NOMO-1 (cell line): ENCODE measurements at regions not wholly inside any gene's neighbourhood (a gene's known extent, or its start where the extent isn't known, plus 50 kb on each side); places are given as distances from the start of the nearest gene placed in this dataset.
"Not testable (repeated sequence)": the region's sequence is repeated elsewhere in the genome, so short reads cannot be mapped to it uniquely, and the experiment has no call there.

Source experiments
- DNase-seq, 2 experiments: peaks; one replicate each; lab custom pipeline; 2025; ENCODE audit not compliant: unreplicated experiment in 2 of 2; lab: John Stamatoyannopoulos, UW

DNA sequence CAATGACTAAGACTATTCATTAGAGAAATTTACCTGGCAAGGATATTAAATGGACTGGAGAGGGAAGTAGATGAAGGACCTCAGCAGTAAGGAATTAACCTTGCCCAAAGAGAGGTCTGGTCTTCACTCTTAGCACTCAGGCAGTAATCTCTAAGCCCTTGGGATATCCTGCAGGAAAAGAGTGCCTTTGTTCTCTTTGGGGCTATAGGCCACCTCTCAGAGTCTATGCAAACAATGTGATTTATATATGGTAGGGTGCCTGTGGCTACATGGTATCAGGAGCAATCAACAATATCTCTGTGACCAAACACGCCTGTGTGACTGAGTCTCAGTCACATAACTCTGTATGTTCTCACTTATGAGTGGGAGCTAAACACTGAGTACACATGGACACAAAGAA lies 154.7 kb upstream of the CDK1 start:
- no peak for DNase-seq

DNA sequence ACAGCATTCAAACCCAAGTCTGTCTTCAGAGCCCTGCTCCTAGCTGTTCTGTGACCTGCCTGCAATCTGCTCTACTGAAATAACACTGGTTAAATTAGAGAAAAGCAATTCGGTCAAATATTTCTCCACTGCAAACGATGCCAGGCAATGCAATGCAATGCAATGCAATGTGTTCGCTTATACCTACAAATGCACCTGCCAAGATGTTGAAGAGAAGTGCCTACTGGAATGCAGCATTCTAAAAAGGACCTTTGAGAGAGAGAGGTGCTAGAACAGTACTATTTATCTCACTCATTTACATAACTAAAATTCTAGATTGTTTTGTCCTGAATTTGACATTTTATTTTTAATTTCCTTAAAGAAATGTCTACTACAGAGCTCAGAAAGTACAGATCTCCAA lies 157.3 kb upstream of the CDK1 start:
- no peak for DNase-seq

DNA sequence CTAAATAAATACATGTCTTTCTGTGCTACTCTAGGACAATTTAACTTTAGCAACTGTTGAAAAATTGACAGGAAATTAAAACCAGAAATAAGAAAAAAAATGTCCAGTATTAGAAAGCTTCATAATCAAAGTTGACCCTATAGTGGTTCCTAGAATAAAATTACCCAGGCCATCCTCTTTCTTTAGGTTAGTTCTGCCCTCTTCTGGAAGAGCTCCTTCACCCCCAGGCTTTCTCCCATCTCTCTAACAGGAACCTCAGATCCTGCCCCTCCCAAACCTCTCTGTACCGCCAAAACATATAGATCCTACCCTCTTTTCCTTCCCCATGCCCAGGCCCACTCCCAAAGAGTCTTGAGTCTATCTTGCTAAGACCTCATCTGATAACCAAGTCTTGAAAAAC lies 159.4 kb upstream of the CDK1 start:
- no peak for DNase-seq

GRCh38 chr10:60615541-60615940 lies 162.7 kb upstream of the CDK1 start:
- DNase-seq: peak in 1 of 2 experiments; percentile 13

DNA sequence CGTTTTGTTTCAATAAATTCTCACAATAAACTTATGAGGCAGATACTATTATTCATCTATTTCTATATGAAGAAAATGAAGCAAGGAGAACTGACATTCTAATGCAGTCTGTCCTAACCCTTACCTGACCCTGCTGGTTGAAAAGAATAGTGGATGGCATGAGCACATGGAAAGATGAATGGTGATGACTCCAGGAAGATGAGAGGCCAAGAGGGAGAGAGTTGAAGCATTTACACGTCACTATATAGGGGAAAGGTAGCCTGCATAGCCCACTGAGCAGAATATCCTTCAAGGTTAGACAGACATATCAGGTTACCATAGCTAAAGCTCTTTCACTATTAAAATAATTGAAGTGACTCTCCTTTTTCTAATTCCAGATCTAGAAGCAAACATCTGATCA lies 163.9 kb upstream of the CDK1 start:
- no peak for DNase-seq

- DNase-seq: no peak
These were observed 164.8 kb upstream of the CDK1 start for GRCh38 chr10:60613434-60613833.

- no peak for DNase-seq
These were observed 167.0 kb upstream of the CDK1 start for GRCh38 chr10:60611291-60611747.

DNA sequence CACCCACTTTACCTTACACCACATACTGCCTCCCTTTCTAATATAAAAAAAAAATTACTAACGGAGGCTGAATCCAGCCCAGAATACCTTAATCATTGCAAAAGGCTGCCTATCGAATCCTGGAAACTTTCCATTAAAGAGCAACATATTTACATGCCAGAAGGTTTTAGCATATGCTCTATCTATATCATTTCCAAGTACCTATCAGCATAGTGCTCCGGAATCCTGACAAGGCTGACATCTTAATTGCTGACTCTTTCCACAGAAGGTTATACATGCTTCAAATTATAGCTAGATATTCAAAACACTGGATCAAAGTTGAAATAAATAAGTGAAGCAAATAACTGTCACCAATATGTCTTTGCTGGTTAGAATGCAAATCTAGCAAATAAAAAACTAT lies 170.9 kb upstream of the CDK1 start:
- no peak for DNase-seq

GRCh38 chr10:60606343-60607080 lies 171.8 kb upstream of the CDK1 start:
- DNase-seq: peak; percentile 83 to 84

DNA sequence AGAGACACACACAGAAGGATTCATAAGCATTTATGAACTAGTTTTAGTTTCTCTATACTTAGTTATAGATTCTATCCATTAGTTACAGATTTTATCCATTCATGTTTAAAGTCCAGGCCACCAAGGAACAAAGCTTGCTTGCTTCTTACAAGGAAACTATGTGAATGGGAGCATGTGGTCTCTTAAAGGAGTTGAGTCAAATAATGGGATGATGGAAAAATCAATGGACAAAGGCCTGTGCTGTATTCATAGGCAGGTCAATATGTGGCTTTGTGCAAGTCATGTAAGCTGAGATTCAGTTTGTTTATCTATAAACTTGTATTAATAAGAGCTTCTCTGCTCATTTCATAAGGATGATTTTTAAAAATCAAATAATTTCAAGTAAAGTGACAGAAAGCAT lies 172.8 kb upstream of the CDK1 start:
- no peak for DNase-seq

DNA sequence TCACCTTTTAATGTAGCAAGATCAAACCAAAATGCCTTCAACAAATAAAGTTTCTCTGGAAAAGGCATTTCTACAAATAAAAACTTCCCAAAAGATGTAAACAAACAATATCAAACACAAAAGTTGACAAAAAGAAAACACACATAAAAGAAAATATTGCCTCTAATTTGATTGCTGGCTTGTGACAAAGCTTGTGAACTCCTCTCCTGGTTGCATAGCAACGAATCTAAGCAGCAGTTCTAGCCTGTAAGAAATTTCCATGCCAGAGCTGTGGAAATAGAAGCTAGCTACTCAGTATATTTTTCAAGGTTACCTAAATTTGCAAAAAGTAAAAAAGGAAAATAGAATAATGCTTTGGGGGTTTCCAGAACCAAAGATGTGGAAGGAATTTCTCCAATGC lies 173.9 kb upstream of the CDK1 start:
- no peak for DNase-seq

DNA sequence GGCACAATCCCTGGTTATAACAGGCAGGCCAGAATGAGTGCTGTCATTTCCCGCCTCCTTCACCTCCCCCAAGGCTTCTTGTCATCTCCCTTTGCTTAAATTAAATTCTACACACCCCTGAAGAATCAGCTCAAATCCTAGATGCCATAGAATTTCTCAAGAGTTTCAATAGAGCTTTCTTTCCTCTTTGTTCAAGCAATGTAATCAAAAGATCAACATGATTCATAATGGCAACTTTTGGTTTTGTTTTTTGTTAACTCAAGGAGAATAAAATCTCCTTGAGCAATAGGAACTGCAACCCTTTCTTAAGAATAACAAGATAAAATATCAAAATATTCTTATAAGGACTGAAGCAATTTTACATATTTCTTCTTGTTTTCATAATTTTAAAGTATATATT lies 180.8 kb upstream of the CDK1 start:
- DNase-seq: no peak

- DNase-seq: no peak
These were observed 182.4 kb upstream of the CDK1 start for GRCh38 chr10:60595852-60596251.

- DNase-seq: no peak
These were observed 183.7 kb upstream of the CDK1 start for GRCh38 chr10:60594476-60595051.

DNA sequence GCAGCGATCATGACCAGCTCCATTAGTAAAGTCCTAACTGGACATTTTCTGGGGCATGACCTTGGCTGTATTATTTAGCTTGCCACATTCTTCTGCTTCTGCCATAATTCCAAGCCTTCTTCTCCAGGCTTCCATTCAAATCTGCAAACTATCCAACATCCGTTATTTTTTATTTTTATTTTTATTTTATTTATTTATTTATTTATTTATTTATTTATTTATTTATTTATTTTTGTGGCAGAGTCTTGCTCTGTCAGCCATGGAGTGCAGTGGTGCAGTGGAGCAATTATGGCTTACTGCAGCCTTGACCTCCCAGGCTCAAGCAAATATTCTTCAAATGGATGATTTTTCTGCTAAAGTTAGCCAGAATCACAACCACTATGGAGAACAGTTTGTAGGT lies 187.2 kb upstream of the CDK1 start:
- DNase-seq: no peak

DNA sequence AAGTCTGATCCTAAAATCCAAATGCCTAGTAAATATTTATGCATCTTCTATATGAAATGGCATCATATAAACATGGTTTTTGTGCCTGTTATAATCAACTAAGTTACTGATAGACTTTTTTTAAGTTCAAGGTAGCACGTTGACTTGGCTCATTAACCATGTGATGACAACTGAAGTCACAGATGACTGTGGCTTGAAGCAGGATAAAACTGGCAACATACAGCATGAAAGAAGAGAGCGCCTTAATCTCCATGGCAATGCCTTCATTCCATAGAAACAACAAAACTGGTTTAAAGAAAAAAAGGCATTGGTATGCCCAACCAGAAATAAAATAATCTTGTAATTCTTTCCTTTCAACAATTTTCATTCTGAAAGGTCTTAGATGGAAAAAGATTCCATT lies 188.9 kb upstream of the CDK1 start:
- no peak for DNase-seq

DNA sequence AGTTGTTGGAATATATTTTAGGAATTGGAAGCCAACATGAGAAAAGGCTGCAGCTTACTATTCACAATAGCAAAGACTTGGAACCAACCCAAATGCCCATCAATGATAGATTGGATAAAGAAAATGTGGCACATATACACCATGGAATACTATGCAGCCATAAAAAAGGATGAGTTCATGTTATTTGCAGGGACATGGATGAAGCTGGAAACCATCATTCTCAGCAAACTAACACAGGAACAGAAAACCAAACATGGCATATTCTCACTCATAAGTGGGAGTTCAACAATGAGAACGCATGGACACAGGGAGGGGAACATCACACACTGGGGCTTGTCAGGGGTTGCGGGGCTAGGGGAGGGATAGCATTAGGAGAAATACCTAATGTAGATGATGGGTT lies 192.1 kb upstream of the ANK3 start:
- DNase-seq: not testable (repeated sequence)

DNA sequence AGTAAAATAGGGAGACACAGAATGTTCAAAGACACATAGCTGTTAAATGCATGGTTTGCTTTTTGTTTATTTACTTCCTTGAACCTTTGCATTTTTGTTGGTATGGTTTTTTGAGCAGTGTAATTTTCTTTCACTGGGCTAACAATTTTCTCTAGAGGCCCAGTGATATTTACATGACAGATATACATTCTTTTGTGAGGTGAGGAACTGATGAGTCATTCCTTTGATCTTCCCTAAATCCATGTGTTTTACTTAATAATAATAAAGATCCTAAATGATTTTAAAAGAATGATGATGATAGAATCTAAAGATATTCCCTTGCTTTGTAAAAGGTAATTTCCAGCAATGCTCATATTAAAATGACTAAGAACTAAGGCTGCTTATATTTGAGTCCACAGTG lies 188.5 kb upstream of the ANK3 start:
- no peak for DNase-seq

- no peak for DNase-seq
These were observed 186.7 kb upstream of the ANK3 start for GRCh38 chr10:60576130-60577069.

GRCh38 chr10:60575105-60575504 lies 185.4 kb upstream of the ANK3 start:
- no peak for DNase-seq

GRCh38 chr10:60574388-60574787 lies 184.7 kb upstream of the ANK3 start:
- no peak for DNase-seq

- no peak for DNase-seq
These were observed 183.7 kb upstream of the ANK3 start for GRCh38 chr10:60573336-60573735.
